WTC11 (cell line): ENCODE measurements at regions not wholly inside any gene's neighbourhood (a gene's known extent, or its start where the extent isn't known, plus 50 kb on each side); places are given as distances from the start of the nearest gene placed in this dataset.

Experiments used
- ATAC-seq: fragments of 200-7000 bp; cut with Tn5 transposase; 2 replicates; pipeline ENCODE4 v1.10.0; 2021; ENCODE audit warnings: mild to moderate bottlenecking, moderate library complexity
- CTCF ChIA-PET: fragments of 300-600 bp; sonication (Branson Sonifier 250); formaldehyde crosslinking; loops from one replicate; lab custom pipeline; 2021; ENCODE audit warnings: antibody characterized with exemption; lab: Charles Lee
- POLR2A ChIA-PET: fragments of 350-600 bp; sonication (Branson Sonifier 250); formaldehyde crosslinking; loops from one replicate; lab custom pipeline; 2021; ENCODE audit warnings: antibody characterized with exemption; lab: Charles Lee
- DNase-seq: peaks from one replicate; pipeline ENCODE4 v3.0.0; 2021; ENCODE audit warnings: low spot score
- H3K27ac Mint-ChIP-seq: 2 replicates; pipeline ENCODE4 v1.8.0; 2021; ENCODE audit warnings: mixed read lengths
- H3K27me3 Mint-ChIP-seq: 2 replicates; pipeline ENCODE4 v1.8.0; 2021; ENCODE audit warnings: low read depth, mild to moderate bottlenecking, moderate library complexity, mixed read lengths
- H3K36me3 Mint-ChIP-seq: 2 replicates; pipeline ENCODE4 v1.8.0; 2021; ENCODE audit warnings: mixed read lengths
- H3K4me1 Mint-ChIP-seq: 2 replicates; pipeline ENCODE4 v1.8.0; 2022; ENCODE audit warnings: mixed read lengths
- H3K4me3 Mint-ChIP-seq: 2 replicates; pipeline ENCODE4 v1.8.0; 2021; ENCODE audit warnings: mild to moderate bottlenecking, moderate library complexity, mixed read lengths
- H3K9me3 Mint-ChIP-seq: 2 replicates; pipeline ENCODE4 v1.8.0; 2021; ENCODE audit warnings: mixed read lengths
- CBFB ChIP-seq: sonication (generic); formaldehyde crosslinking; IDR thresholded peaks from 2 replicates; pipeline ENCODE4 v1.8.1; 2022; ENCODE audit warnings: mild to moderate bottlenecking, low read depth, missing genetic modification reagents
- CDX4 ChIP-seq: fragments of 250-450 bp; sonication (Bioruptor Pico); IDR thresholded peaks from 2 replicates; pipeline ENCODE4 v1.9.0; 2021; ENCODE audit warnings: moderate library complexity, mild to moderate bottlenecking, inconsistent platforms, borderline replicate concordance
- CTCF ChIP-seq: fragments of 200-600 bp; IDR thresholded peaks from 2 replicates; pipeline ENCODE4 v1.8.0; 2022; ENCODE audit warnings: antibody characterized with exemption
- GTF2I ChIP-seq: fragments of 250-450 bp; sonication (Bioruptor Pico); conservative IDR thresholded peaks from 2 replicates; pipeline ENCODE4 v1.4.0; 2021; ENCODE audit warnings: mild to moderate bottlenecking
- IRF2 ChIP-seq: sonication (generic); formaldehyde crosslinking; IDR thresholded peaks from 2 replicates; pipeline ENCODE4 v1.8.0; 2022; ENCODE audit warnings: low read depth, missing genetic modification reagents, borderline replicate concordance
- JAZF1 ChIP-seq: fragments of 250-450 bp; sonication (Bioruptor Pico); IDR thresholded peaks from 2 replicates; pipeline ENCODE4 v1.9.0; 2021; ENCODE audit warnings: moderate library complexity, mild to moderate bottlenecking, inconsistent platforms
- MXD4 ChIP-seq: fragments of 250-450 bp; sonication (Bioruptor Pico); IDR thresholded peaks from 2 replicates; pipeline ENCODE4 v1.8.0; 2021; ENCODE audit warnings: mild to moderate bottlenecking, moderate library complexity, borderline replicate concordance
- MYBL2 ChIP-seq: sonication (generic); formaldehyde crosslinking; IDR thresholded peaks from 2 replicates; pipeline ENCODE4 v1.8.1; 2023; ENCODE audit warnings: mild to moderate bottlenecking, moderate library complexity, missing genetic modification reagents
- NFE2L1 ChIP-seq: sonication (generic); formaldehyde crosslinking; IDR thresholded peaks from 2 replicates; pipeline ENCODE4 v1.8.1; 2023; ENCODE audit warnings: missing genetic modification reagents
- NFYB ChIP-seq: sonication (generic); formaldehyde crosslinking; conservative IDR thresholded peaks from 2 replicates; pipeline ENCODE4 v1.8.0; 2022; ENCODE audit warnings: low read depth, missing genetic modification reagents
- TEAD1 ChIP-seq: sonication (generic); formaldehyde crosslinking; IDR thresholded peaks from 2 replicates; pipeline ENCODE4 v1.8.0; 2022; ENCODE audit warnings: mild to moderate bottlenecking, missing genetic modification reagents
- ZBTB21 ChIP-seq: sonication (generic); formaldehyde crosslinking; IDR thresholded peaks from 2 replicates; pipeline ENCODE4 v1.8.1; 2023; ENCODE audit warnings: mild to moderate bottlenecking, missing genetic modification reagents, borderline replicate concordance
- ZBTB43 ChIP-seq: sonication (generic); formaldehyde crosslinking; IDR thresholded peaks from 2 replicates; pipeline ENCODE4 v1.8.1; 2023; ENCODE audit warnings: mild to moderate bottlenecking, missing genetic modification reagents
- ZNF232 ChIP-seq: sonication (generic); formaldehyde crosslinking; IDR thresholded peaks from 2 replicates; pipeline ENCODE4 v1.8.0; 2022; ENCODE audit warnings: mild to moderate bottlenecking, missing genetic modification reagents
- ZNF317 ChIP-seq: sonication (generic); formaldehyde crosslinking; IDR thresholded peaks from 2 replicates; pipeline ENCODE4 v1.8.1; 2023; ENCODE audit warnings: low read depth, mild to moderate bottlenecking, moderate library complexity, missing genetic modification reagents, borderline replicate concordance
- ZNF416 ChIP-seq: fragments of 250-450 bp; sonication (Bioruptor Pico); IDR thresholded peaks from 2 replicates; pipeline ENCODE4 v1.9.0; 2021; ENCODE audit warnings: mild to moderate bottlenecking, inconsistent platforms
- ZNF423 ChIP-seq: fragments of 250-450 bp; sonication (Bioruptor Pico); IDR thresholded peaks from 2 replicates; pipeline ENCODE4 v2.1.2; 2022; ENCODE audit warnings: mild to moderate bottlenecking, moderate library complexity
- ZNF532 ChIP-seq: fragments of 250-450 bp; sonication (Bioruptor Pico); IDR thresholded peaks from 2 replicates; pipeline ENCODE4 v1.9.0; 2021; ENCODE audit warnings: mild to moderate bottlenecking, borderline replicate concordance
- ZNF671 ChIP-seq: fragments of 250-450 bp; sonication (Bioruptor Pico); IDR thresholded peaks from 2 replicates; pipeline ENCODE4 v1.8.0; 2021; ENCODE audit warnings: mild to moderate bottlenecking

- TF ChIP-seq MYBL2 (CRISPR knock-in tag) = no peak
- no peak for TF ChIP-seq ZNF423 (CRISPR knock-in tag)
- no peak for TF ChIP-seq CDX4 (CRISPR knock-in tag)
These were observed 466.2 kb downstream of the TYW1 start (continued) for GRCh38 chr7:67462781-67463191.

- no peak for DNase-seq
- Mint-ChIP-seq H3K27me3 (peaks cover 21% of the 10 kb centered on the region), H3K9me3 (peaks cover 45% of the 10 kb centered on the region), H3K4me3 (no peak overlapping the region), H3K27ac (no peak overlapping the region), H3K4me1 (peaks cover 5% of the 10 kb centered on the region; the same call in 1 of the 2 replicates), H3K36me3 (peaks cover 29% of the 10 kb centered on the region)
- ChIA-PET POLR2A (no interaction called here), CTCF (no interaction called here)
- TF ChIP-seq ZNF532 (no peak), ZNF232 (CRISPR knock-in tag) (no peak), IRF2 (CRISPR knock-in tag) (no peak)
- ATAC-seq = no peak
These were observed 466.7 kb downstream of the TYW1 start for GRCh38 chr7:67463316-67463715.

GRCh38 chr7:67463983-67464382 is 467.4 kb downstream of the TYW1 start:
- CTCF ChIA-PET = no interaction called here
- Mint-ChIP-seq H3K27ac (no peak overlapping the region), H3K27me3 (peaks cover 22% of the 10 kb centered on the region)

More at GRCh38 chr7:67463983-67464382, 467.4 kb downstream of the TYW1 start:
- Mint-ChIP-seq H3K36me3 (peaks cover 34% of the 10 kb centered on the region), H3K4me1 (peaks cover 5% of the 10 kb centered on the region; the same call in 1 of the 2 replicates), H3K9me3 (peaks cover 50% of the 10 kb centered on the region), H3K4me3 (no peak overlapping the region)
- DNase-seq = no peak
- TF ChIP-seq NFE2L1 (no peak), CDX4 (CRISPR knock-in tag) (no peak), NFYB (CRISPR knock-in tag) (no peak), CTCF (no peak), GTF2I (CRISPR knock-in tag) (no peak), TEAD1 (CRISPR knock-in tag) (no peak), MXD4 (CRISPR knock-in tag) (no peak), ZNF317 (CRISPR knock-in tag) (no peak), ZBTB21 (no peak), ZNF416 (CRISPR knock-in tag) (no peak), ZBTB43 (CRISPR knock-in tag) (no peak), ZNF671 (CRISPR knock-in tag) (no peak), CBFB (CRISPR knock-in tag) (no peak), JAZF1 (no peak)
- POLR2A ChIA-PET = no interaction called here
- ATAC-seq = no peak
